Nephron progenitor cell (in vitro differentiated cells): ENCODE measurements at regions not wholly inside any gene's neighbourhood (a gene's known extent, or its start where the extent isn't known, plus 50 kb on each side); places are given as distances from the start of the nearest gene placed in this dataset.
A peak's percentile ranks its signal among the peaks of the same experiment; 100 is the strongest.

Experiments
- DNase-seq: peaks from one replicate; pipeline ENCODE4 v3.0.0; 2021
- H3K27ac Mint-ChIP-seq: 2 replicates; pipeline ENCODE4 v1.8.0; 2021; ENCODE audit warnings: mild to moderate bottlenecking, moderate library complexity, mixed read lengths
- H3K27me3 Mint-ChIP-seq: 2 replicates; pipeline ENCODE4 v1.8.0; 2021; ENCODE audit warnings: mild to moderate bottlenecking, low read depth, mixed read lengths; ENCODE audit not compliant: poor library complexity
- H3K36me3 Mint-ChIP-seq: 2 replicates; pipeline ENCODE4 v1.8.0; 2021; ENCODE audit warnings: low read depth, mixed read lengths
- H3K4me1 Mint-ChIP-seq: 2 replicates; pipeline ENCODE4 v1.8.0; 2021; ENCODE audit warnings: mixed read lengths
- H3K4me3 Mint-ChIP-seq: 2 replicates; pipeline ENCODE4 v1.8.0; 2021; ENCODE audit warnings: mild to moderate bottlenecking, moderate library complexity, mixed read lengths
- H3K9me3 Mint-ChIP-seq: 2 replicates; pipeline ENCODE4 v1.8.0; 2021; ENCODE audit warnings: mild to moderate bottlenecking, moderate library complexity, mixed read lengths
- TF ChIP-seq, protein P1 (sequence below): fragments of 200-600 bp; sonication (generic); IDR thresholded peaks from 2 replicates; pipeline ENCODE4 v1.5.0; 2021; ENCODE audit warnings: antibody characterized with exemption

DNA sequence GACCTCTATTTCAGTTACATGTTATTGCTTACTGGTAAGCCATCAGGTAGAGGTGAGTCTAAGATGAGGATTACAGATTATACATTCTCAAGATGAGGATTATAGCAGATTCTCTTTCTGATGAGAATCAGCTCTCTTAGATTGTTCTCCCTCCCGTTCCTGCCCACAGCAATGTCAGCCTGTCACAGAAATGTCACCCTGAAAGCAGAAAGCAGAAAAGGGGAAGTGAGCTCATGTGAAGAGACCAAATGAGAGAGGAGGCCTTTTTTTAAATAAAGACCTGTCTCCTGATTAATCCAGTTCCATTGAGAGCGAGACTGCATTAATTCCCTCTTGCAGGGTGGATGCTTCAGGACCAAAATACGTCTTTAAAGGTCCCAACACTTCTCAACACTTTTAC, 445.6 kb downstream of the KCTD12 start:
- peaks cover 3% of the 10 kb centered on the region for H3K27me3 Mint-ChIP-seq
- no peak for DNase-seq

GRCh38 chr13:76439546-76439945, 446.7 kb downstream of the KCTD12 start:
- Mint-ChIP-seq H3K36me3 (no peaks in the 10 kb centered on the region), H3K4me3 (no peak overlapping the region), H3K4me1 (no peaks in the 10 kb centered on the region), H3K27ac (no peak overlapping the region), H3K9me3 (peaks cover 11% of the 10 kb centered on the region), H3K27me3 (peaks cover 3% of the 10 kb centered on the region)
- no peak for DNase-seq
- TF ChIP-seq, protein P1, sequence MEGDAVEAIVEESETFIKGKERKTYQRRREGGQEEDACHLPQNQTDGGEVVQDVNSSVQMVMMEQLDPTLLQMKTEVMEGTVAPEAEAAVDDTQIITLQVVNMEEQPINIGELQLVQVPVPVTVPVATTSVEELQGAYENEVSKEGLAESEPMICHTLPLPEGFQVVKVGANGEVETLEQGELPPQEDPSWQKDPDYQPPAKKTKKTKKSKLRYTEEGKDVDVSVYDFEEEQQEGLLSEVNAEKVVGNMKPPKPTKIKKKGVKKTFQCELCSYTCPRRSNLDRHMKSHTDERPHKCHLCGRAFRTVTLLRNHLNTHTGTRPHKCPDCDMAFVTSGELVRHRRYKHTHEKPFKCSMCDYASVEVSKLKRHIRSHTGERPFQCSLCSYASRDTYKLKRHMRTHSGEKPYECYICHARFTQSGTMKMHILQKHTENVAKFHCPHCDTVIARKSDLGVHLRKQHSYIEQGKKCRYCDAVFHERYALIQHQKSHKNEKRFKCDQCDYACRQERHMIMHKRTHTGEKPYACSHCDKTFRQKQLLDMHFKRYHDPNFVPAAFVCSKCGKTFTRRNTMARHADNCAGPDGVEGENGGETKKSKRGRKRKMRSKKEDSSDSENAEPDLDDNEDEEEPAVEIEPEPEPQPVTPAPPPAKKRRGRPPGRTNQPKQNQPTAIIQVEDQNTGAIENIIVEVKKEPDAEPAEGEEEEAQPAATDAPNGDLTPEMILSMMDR: no peak

More for the DNA sequence above, 445.6 kb downstream of the KCTD12 start:
- TF ChIP-seq, protein P1: no peak
- no peak overlapping the region for H3K27ac Mint-ChIP-seq
- no peaks in the 10 kb centered on the region for H3K36me3 Mint-ChIP-seq
- H3K9me3 Mint-ChIP-seq: peaks cover 14% of the 10 kb centered on the region
- H3K4me3 Mint-ChIP-seq: no peak overlapping the region
- no peaks in the 10 kb centered on the region for H3K4me1 Mint-ChIP-seq

DNA sequence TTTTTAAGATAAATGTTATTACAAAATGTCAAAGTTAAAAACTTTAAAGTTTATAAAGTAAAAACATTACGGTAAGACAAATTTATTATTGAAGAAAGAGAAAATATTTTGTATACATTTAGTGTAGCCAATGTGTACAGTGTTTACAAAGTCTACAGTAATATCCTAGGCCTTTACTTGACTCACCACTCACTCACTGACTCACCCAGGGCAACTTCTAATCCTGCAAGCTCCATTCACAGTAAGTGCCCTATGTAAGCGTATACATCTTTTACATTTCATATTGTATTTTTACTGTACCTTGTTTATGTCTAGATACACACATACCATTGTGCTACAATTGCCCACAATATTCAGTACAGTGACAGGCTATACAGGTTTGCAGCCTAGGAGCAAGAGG, 448.2 kb downstream of the KCTD12 start:
- TF ChIP-seq, protein P1: no peak
- peaks cover 1% of the 10 kb centered on the region for H3K27me3 Mint-ChIP-seq

GRCh38 chr13:76425935-76426334, 460.3 kb downstream of the KCTD12 start:
- no peaks in the 10 kb centered on the region for H3K36me3 Mint-ChIP-seq

More for the DNA sequence above, 448.2 kb downstream of the KCTD12 start:
- H3K4me3 Mint-ChIP-seq: no peak overlapping the region
- peaks cover 3% of the 10 kb centered on the region for H3K9me3 Mint-ChIP-seq
- no peaks in the 10 kb centered on the region for H3K36me3 Mint-ChIP-seq
- no peak overlapping the region for H3K27ac Mint-ChIP-seq
- no peaks in the 10 kb centered on the region for H3K4me1 Mint-ChIP-seq
- no peak for DNase-seq

DNA sequence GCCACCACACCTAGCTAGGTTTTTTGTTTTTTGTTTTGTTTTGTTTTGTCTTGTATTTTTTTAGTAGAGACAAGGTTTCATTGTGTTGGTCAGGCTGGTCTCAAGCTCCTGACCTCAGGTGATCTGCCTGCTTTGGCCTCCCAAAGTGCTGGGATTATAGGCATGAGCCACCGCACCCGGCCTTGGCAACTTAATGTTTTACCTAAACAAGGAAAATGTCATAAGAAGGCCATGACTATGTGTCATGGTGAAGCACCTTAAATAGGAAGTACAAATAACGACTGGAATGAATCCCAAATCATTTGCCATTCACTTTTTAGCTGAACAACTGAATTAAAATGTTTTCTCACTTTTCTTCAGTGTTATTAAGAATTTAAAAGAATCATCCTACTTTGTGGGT, 465.2 kb downstream of the KCTD12 start:
- no peak overlapping the region for H3K4me3 Mint-ChIP-seq
- no peak overlapping the region for H3K27ac Mint-ChIP-seq
- no peak for DNase-seq
- H3K27me3 Mint-ChIP-seq: no peaks in the 10 kb centered on the region
- TF ChIP-seq, protein P1: no peak
- no peaks in the 10 kb centered on the region for H3K9me3 Mint-ChIP-seq
- peaks cover 14% of the 10 kb centered on the region for H3K4me1 Mint-ChIP-seq
- H3K36me3 Mint-ChIP-seq: no peaks in the 10 kb centered on the region

More at GRCh38 chr13:76425935-76426334, 460.3 kb downstream of the KCTD12 start:
- no peak overlapping the region for H3K27ac Mint-ChIP-seq
- H3K9me3 Mint-ChIP-seq: no peaks in the 10 kb centered on the region
- TF ChIP-seq, protein P1: no peak
- no peak overlapping the region for H3K4me3 Mint-ChIP-seq
- H3K27me3 Mint-ChIP-seq: no peaks in the 10 kb centered on the region
- no peak for DNase-seq
- H3K4me1 Mint-ChIP-seq: no peaks in the 10 kb centered on the region

DNA sequence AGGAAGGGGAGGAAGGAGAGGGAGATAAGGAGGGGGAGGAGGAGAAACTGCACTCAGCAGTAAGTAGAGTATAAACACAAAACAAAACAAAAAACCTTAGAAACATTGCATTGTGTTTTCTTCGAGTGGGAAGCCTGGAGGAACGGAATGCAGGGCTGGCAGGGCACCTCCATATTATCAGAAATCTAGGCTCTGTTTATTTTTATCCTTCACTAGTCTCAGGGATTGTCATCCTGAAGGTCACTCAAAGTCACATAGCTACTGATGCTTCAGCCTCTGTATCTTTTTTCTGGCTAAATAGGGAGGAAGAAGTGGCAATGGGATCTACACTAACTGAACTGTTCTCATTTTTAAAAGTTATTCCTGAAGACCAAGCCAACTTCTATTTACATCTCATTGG, 467.8 kb downstream of the KCTD12 start:
- DNase-seq: no peak
- H3K36me3 Mint-ChIP-seq: no peaks in the 10 kb centered on the region
- H3K27ac Mint-ChIP-seq: peak overlapping the region; percentile 37
- no peaks in the 10 kb centered on the region for H3K9me3 Mint-ChIP-seq
- H3K4me1 Mint-ChIP-seq: peaks cover 14% of the 10 kb centered on the region
- no peak overlapping the region for H3K4me3 Mint-ChIP-seq
- H3K27me3 Mint-ChIP-seq: no peaks in the 10 kb centered on the region
- TF ChIP-seq, protein P1: no peak
